GM18861 (cell line): ENCODE measurements at regions not wholly inside any gene's neighbourhood (a gene's known extent, or its start where the extent isn't known, plus 50 kb on each side); places are given as distances from the start of the nearest gene placed in this dataset.
"Not testable (repeated sequence)": the region's sequence is repeated elsewhere in the genome, so short reads cannot be mapped to it uniquely, and the experiment has no call there.

Source experiments
- ATAC-seq: cut with Tn5 transposase; IDR thresholded peaks from one replicate; pipeline ENCODE4 v1.9.1; 2021; ENCODE audit not compliant: unreplicated experiment

- no peak for ATAC-seq
These were observed 318.1 kb downstream of the PTTG2 start for GRCh38 chr4:38278255-38278654.

GRCh38 chr4:38279077-38279476 lies 318.9 kb downstream of the PTTG2 start:
- ATAC-seq: no peak

DNA sequence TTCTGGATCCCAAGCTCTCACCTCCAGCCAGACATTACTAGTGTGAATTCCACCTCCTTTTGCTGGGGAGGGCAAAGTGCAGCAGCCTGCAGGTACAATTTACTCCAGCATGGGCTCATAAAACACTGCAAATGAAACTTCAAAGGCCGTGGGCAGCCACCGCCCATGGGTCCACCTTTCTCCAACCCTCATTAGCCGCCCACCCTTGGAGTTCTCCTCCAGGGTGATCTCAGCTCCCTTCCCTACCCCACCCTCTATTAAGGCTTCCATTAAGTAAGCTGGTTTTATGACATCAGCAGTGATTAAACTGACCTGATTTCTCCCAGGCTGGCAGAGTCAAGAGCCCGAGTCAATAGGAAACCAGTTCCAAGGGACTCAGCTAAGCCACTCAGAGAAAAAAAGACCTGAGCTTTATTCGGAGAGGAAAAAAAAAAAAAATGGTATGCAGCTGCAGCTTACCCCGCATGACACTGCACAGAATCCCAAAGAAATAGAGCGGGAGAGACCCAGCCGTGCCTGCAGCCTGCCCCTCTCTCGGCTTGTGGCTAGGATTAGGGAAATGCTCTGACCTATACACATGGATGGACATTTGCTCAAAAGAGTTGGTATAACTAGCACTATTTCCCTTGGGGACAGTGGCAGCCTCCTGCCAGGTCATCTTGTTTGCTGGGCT lies 319.6 kb downstream of the PTTG2 start:
- ATAC-seq: no peak

DNA sequence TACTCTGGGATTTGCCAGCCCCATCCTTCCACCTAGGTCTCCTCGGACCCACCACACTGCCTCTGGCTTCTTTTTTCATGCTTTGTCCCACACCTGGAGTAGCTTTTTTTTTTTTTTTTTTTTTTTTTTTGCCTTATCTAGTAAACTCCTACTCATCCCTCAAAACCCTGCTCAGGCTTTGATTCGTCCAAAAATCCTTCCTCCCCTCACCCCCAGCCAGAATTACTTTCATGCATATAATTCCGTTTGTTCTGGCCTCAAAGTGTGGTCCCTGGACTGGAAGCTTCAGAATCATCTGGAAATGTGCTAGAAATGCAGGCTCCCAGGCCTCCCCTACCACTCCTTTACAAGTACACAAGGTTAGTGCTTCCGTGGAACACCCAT lies 320.1 kb downstream of the PTTG2 start:
- no peak for ATAC-seq

DNA sequence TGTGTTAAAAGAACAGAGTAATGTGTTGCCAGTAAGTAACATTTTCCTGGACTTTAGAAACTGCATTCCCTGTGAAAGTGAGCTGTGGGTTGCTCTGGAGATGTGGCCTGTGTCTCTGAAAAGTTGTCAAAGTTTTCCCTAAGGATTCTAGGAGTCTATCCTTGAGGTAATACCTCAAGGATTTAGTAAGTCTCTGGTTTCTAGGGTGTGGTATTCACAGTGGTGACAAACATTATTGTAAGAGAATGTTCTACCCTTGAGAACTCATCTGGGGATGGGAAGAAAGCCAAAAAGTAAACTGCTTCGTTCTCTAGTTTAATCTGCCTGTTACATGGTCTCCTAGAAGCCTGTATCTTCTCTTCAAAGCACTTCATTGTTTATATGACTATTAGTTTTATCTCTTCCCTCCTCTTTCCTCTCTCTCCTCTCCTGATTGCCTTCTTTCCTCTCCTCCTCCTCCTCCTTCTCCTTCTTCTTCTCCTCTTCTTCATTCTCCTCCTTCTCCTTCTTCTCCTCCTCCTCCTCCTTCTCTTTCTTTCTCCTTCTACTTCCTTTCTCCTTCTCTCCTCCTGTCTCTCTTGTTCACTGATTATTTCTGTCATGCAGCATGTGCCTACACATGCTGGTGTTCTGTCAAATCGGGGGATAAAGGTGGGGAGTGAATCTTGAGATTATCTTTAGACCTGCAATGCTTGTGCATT lies 321.3 kb downstream of the PTTG2 start:
- ATAC-seq: no peak

DNA sequence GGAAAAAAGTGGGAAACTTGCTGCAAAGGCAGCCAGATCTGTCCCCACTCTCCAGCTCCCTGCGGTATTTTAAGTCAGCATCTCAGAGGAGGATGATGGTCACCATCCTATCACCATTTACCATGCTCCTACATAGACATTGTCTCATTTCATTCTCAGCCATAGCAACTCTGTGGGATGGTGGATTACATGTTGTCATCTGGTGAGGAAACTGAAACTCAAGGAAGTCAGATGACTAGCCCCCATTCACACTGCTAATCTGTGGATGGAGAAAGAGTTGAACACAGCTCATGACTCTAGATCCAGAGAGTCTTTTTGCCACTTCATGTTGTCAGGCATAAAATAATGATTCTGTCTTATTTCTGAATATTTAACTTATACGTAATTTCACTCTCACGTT lies 323.5 kb downstream of the PTTG2 start:
- ATAC-seq: no peak

GRCh38 chr4:38284294-38285030 lies 324.3 kb downstream of the PTTG2 start:
- ATAC-seq: no peak

DNA sequence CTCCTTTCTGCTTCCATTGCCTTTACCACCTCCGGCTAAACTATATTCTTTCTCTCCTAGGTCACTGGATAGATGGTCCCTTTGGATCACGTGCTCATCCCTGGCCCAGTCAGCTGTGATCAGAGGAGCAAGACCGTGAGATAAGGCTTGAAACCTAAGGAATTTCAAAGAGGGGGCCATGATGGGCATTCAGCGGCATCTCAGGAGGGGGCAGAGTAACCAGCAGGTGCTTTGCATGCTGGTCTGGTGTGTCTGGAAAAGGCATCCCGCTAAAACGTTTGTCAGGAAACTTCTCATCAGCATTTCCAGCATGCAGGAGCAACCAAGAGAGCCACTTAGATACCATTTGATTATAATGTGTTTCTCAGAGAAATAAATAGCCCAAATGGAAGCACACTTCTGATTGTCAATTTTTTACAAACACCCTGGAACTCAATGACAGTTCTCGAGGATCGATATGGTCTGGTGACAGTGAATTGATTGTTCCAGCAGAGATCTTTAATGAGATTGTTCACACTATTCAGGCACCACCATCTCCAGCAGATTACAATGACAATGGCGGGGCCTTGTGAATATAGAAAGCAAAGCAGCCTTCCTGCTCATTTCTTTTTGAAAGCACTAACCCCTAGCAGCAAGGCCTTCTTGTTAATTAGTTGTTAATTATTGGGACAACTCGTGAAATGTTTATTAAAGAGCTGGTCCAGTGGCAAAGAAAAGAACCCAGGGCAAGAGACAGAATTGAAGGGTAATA lies 327.1 kb downstream of the PTTG2 start:
- ATAC-seq: no peak

- ATAC-seq: no peak
These were observed 329.4 kb downstream of the PTTG2 start for GRCh38 chr4:38289553-38289952.

DNA sequence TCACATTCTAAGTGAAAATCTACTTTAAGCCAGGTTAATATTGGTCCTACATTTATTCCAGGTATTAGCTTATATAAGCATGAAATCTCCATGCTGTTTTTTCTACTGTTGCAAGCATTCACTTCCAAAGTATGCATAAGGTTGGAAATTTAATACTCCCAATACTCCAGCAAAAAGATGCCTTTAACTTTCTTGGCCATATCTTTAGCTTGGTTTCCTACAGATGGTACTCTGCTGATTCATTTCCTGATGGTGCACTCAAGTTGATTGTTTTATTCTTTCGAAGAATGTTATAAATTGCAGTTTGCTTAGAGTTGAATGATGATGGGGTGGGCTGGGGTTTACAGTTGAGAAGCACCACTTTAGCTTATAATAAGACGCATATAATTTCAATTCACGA lies 330.2 kb downstream of the PTTG2 start:
- ATAC-seq: no peak

GRCh38 chr4:38290914-38291313 lies 330.7 kb downstream of the PTTG2 start:
- no peak for ATAC-seq

- no peak for ATAC-seq
These were observed 332.3 kb downstream of the PTTG2 start for GRCh38 chr4:38292529-38292928.

DNA sequence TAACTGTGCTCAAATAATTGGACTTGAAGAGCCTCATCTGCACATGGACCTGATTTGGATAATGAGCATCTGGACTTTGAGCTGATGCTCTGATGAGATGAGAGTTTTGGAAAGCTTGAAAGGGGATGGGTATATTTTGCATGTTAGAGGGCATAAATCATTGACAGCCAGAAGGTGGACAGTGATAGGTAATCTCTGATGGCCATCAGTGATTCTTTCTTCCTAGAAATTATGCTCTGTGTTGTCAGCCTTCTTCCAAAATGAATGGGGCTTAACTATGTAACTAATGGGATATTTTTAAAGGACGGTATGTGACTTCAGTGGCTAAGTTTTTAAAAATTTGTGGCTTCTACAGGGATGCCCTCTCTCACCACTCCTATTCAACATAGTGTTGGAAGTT lies 334.0 kb downstream of the PTTG2 start:
- ATAC-seq: no peak

GRCh38 chr4:38297061-38297460 lies 336.9 kb downstream of the PTTG2 start:
- no peak for ATAC-seq

- no peak for ATAC-seq
These were observed 338.9 kb downstream of the PTTG2 start for GRCh38 chr4:38298868-38299713.

- no peak for ATAC-seq
These were observed 342.7 kb downstream of the PTTG2 start for GRCh38 chr4:38302910-38303309.

- not testable (repeated sequence) for ATAC-seq
These were observed 344.3 kb downstream of the PTTG2 start for GRCh38 chr4:38304460-38304859.

GRCh38 chr4:38306482-38307071 lies 346.4 kb downstream of the PTTG2 start:
- peak; percentile 53 for ATAC-seq

GRCh38 chr4:38308728-38309311 lies 348.6 kb downstream of the PTTG2 start:
- no peak for ATAC-seq

DNA sequence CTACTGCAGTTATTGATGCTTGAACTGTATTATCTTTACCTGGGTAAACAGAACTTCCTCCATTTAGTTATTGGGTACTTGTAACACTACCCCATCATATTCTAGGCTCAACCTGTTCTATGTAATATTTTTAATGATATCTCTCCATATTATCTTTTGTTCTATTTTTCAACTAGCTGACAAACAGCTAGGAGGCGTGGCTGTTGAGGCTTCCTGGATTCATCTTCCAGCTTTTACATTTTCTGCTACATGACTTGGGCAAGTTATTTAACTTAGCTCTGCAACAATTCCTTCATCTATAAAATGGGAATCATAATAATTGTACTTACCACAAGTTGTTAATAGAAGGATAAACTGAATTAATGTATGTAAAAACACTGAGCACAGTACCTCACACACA lies 349.3 kb downstream of the PTTG2 start:
- ATAC-seq: no peak
